ENCODE measurements at regions not wholly inside any gene's neighbourhood (a gene's known extent, or its start where the extent isn't known, plus 50 kb on each side); places are given as distances from the start of the nearest gene placed in this dataset.

- in situ Hi-C loops (cut with MboI): no loop called here
- TF ChIP-seq SOX6 (IDR thresholded peaks at IDR 0.05) (no peak), HNRNPLL (IDR thresholded peaks at IDR 0.05; ENCODE audit: low read depth, low read length, poor library complexity, severe bottlenecking) (no peak), ZBTB40 (IDR thresholded peaks at IDR 0.05) (no peak), ZBTB40 (CRISPR knock-in tag; IDR thresholded peaks at IDR 0.05) (no peak), NUFIP1 (IDR thresholded peaks at IDR 0.05; ENCODE audit: partially characterized antibody) (no peak), ETV5 (CRISPR knock-in tag; IDR thresholded peaks at IDR 0.05; ENCODE audit: low read depth) (no peak), HMGN3 (IDR thresholded peaks at IDR 0.05; ENCODE audit: borderline replicate concordance, extremely low read depth, insufficient read length, low read depth, low read length) (no peak), ZNF280B (CRISPR knock-in tag; IDR thresholded peaks at IDR 0.05) (no peak), MBD2 (IDR thresholded peaks at IDR 0.05; ENCODE audit: borderline replicate concordance, low read depth) (no peak), POLR2AphosphoS2 (IDR thresholded peaks at IDR 0.05; ENCODE audit: low read length) (no peak), E2F1 (CRISPR knock-in tag; IDR thresholded peaks at IDR 0.05) (no peak), MYNN (IDR thresholded peaks at IDR 0.05) (no peak), MYNN (CRISPR knock-in tag; IDR thresholded peaks at IDR 0.05) (no peak)
Observed at GRCh38 chr11:119784421-119784820, 55.4 kb upstream of the NECTIN1 start.

More at GRCh38 chr11:119784421-119784820, 55.4 kb upstream of the NECTIN1 start:
- FAIRE-seq: no peak
- Histone ChIP-seq H4K20me1 (replicated peaks; ENCODE audit: control insufficient read depth, insufficient read depth, low read length) (no peaks in the 10 kb centered on the region), H3K4me1 (replicated peaks in 1 of 2; ENCODE audit: control insufficient read depth in 2 of 2, insufficient read depth in 2 of 2, low read length in 2 of 2) (peaks cover 0 to 2% of the 10 kb centered on the region in 2 experiments; a peak in 2 of 5 replicates), H3K27me3 (ENCODE audit: control insufficient read depth in 2 of 2, insufficient read depth in 2 of 2, low read length in 2 of 2) (peaks cover 4 to 62% of the 10 kb centered on the region in 2 experiments), H3K9me3 (replicated peaks; ENCODE audit: control insufficient read depth, insufficient read depth, low read depth, low read length) (no peaks in the 10 kb centered on the region), H3K4me2 (ENCODE audit: insufficient read depth, low read length) (no peak overlapping the region), H3K9ac (ENCODE audit: insufficient read depth in 1 of 2, low read depth in 2 of 2, low read length in 2 of 2) (no peak overlapping the region), H2AFZ (ENCODE audit: low read depth, low read length) (no peak overlapping the region), H3K4me3 (no peak overlapping the region), H3K27ac (ENCODE audit: extremely low read depth, low read depth, low read length) (no peak overlapping the region), H3K9me1 (ENCODE audit: control insufficient read depth, insufficient read depth, low read length) (no peaks in the 10 kb centered on the region), H3K79me2 (ENCODE audit: control insufficient read depth, insufficient read depth, low read length) (no peaks in the 10 kb centered on the region), H3K36me3 (ENCODE audit: control insufficient read depth, insufficient read depth, low read length) (no peaks in the 10 kb centered on the region)
- no peak for DNase-seq (ENCODE audit: extremely low read depth in 1 of 4, low spot score in 3 of 4)
- intact Hi-C loops (cut with micrococcal nuclease): no loop called here
- POLR2A ChIA-PET: interaction anchor here (1.4 kb wide), 1 partner anchor 11 kb away, joined by 4 read pairs; no protein-coding TSS in a partner anchor
- no peak for ATAC-seq
- WGBS (ENCODE audit: insufficient coverage, low coverage, missing lambda C conversion rate): 0% methylated on average over 6 of the region's 6 CpGs
- no TSS peak for BruUV-seq (replicated peaks)
- CTCF ChIA-PET (ENCODE audit: low intra/inter-chr PET ratio): no interaction called here

Measured in K562 (cell line).